Adrenal gland (tissue), 5 donors: ENCODE measurements at regions not wholly inside any gene's neighbourhood (a gene's known extent, or its start where the extent isn't known, plus 50 kb on each side); places are given as distances from the start of the nearest gene placed in this dataset.

Source experiments
- CTCF ChIP-seq, 6 experiments: fragments of 450-650 bp in 4 of 6; fragments of 200-600 bp in 2 of 6; sonication (generic) in 1 of 6; IDR thresholded peaks; 1 replicate in 5 of 6; 2 replicates in 1 of 6; pipeline versions ENCODE4 v1.5.1 to v1.8.0; 2016 to 2021; ENCODE audit warnings: antibody characterized with exemption in 6 of 6, mild to moderate bottlenecking in 2 of 6, moderate library complexity in 1 of 6
- POLR2A ChIP-seq, 2 donors: fragments of 450-650 bp; IDR thresholded peaks; one replicate each; pipeline ENCODE4 v1.6.1; 2017; ENCODE audit warnings: antibody characterized with exemption in 2 of 2, mild to moderate bottlenecking in 2 of 2, moderate library complexity in 1 of 2
- donor health status: DM: no; HTN: no; CAD: no.

- TF ChIP-seq CTCF (IDR thresholded peaks at IDR 0.05): no peak
- no peak for TF ChIP-seq POLR2A (IDR thresholded peaks at IDR 0.05)
Measured at GRCh38 chr17:79169861-79170260, 95.2 kb downstream of the ENGASE start.
